Stimulated activated CD8-positive, alpha-beta memory T cell treated with anti-CD3 and anti-CD28 coated beads, Interleukin-12 subunit alpha, Interleukin-12 subunit beta, amount 100 ng/mL, for 4 hours (primary cell): ENCODE measurements at regions not wholly inside any gene's neighbourhood (a gene's known extent, or its start where the extent isn't known, plus 50 kb on each side); places are given as distances from the start of the nearest gene placed in this dataset.
"Not testable (repeated sequence)": the region's sequence is repeated elsewhere in the genome, so short reads cannot be mapped to it uniquely, and the experiment has no call there.

Experiments
- DNase-seq: peaks from one replicate; pipeline ENCODE4 v3.0.0-alpha.2; 2020; ENCODE audit warnings: low read depth

- not testable (repeated sequence) for DNase-seq
These were observed 125.3 kb downstream of the GOLGA6L4 start for GRCh38 chr15:84360902-84361301.

- not testable (repeated sequence) for DNase-seq
These were observed 148.8 kb downstream of the GOLGA6L4 start for GRCh38 chr15:84384421-84384820.

- DNase-seq = no peak
These were observed 151.5 kb downstream of the GOLGA6L4 start for GRCh38 chr15:84387086-84387485.

- not testable (repeated sequence) for DNase-seq
These were observed 152.6 kb downstream of the GOLGA6L4 start for GRCh38 chr15:84388201-84388600.

GRCh38 chr15:84388638-84389037 lies 153.1 kb downstream of the GOLGA6L4 start:
- not testable (repeated sequence) for DNase-seq

- DNase-seq = not testable (repeated sequence)
These were observed 154.8 kb downstream of the GOLGA6L4 start for GRCh38 chr15:84390324-84390723.

- no peak for DNase-seq
These were observed 155.6 kb downstream of the GOLGA6L4 start for GRCh38 chr15:84391191-84391590.

- DNase-seq = not testable (repeated sequence)
These were observed 156.4 kb downstream of the GOLGA6L4 start for GRCh38 chr15:84392020-84392419.

GRCh38 chr15:84393386-84393936 lies 157.9 kb downstream of the GOLGA6L4 start:
- not testable (repeated sequence) for DNase-seq

GRCh38 chr15:84393966-84394365 lies 158.4 kb downstream of the GOLGA6L4 start:
- DNase-seq = not testable (repeated sequence)

- not testable (repeated sequence) for DNase-seq
These were observed 159.8 kb downstream of the GOLGA6L4 start for GRCh38 chr15:84395384-84395783.

- not testable (repeated sequence) for DNase-seq
These were observed 160.3 kb downstream of the GOLGA6L4 start for GRCh38 chr15:84395881-84396280.

- not testable (repeated sequence) for DNase-seq
These were observed 161.5 kb downstream of the GOLGA6L4 start for GRCh38 chr15:84397066-84397465.

GRCh38 chr15:84398087-84398486 lies 162.5 kb downstream of the GOLGA6L4 start:
- DNase-seq = not testable (repeated sequence)

- DNase-seq = no peak
These were observed 163.5 kb downstream of the GOLGA6L4 start for GRCh38 chr15:84398763-84399701.

GRCh38 chr15:84400017-84400740 lies 164.6 kb downstream of the GOLGA6L4 start:
- no peak for DNase-seq

GRCh38 chr15:84400820-84401219 lies 165.2 kb downstream of the GOLGA6L4 start:
- DNase-seq = no peak

- DNase-seq = not testable (repeated sequence)
These were observed 165.9 kb downstream of the GOLGA6L4 start for GRCh38 chr15:84401461-84401860.

- not testable (repeated sequence) for DNase-seq
These were observed 166.6 kb downstream of the GOLGA6L4 start for GRCh38 chr15:84401891-84402840.

GRCh38 chr15:84402856-84403608 lies 167.5 kb downstream of the GOLGA6L4 start:
- no peak for DNase-seq

GRCh38 chr15:84409357-84409756 lies 173.8 kb downstream of the GOLGA6L4 start:
- DNase-seq = not testable (repeated sequence)
